Left cardiac atrium (tissue), 4 donors: ENCODE measurements at regions not wholly inside any gene's neighbourhood (a gene's known extent, or its start where the extent isn't known, plus 50 kb on each side); places are given as distances from the start of the nearest gene placed in this dataset.

Source experiments
- ATAC-seq, 2 donors: fragments of 200-7000 bp; cut with Tn5 transposase; one replicate each; pipeline ENCODE4 v1.9.1; 2020; ENCODE audit warnings: mild to moderate bottlenecking in 2 of 2, moderate library complexity in 2 of 2
- DNase-seq: peaks from one replicate; pipeline ENCODE4 v3.0.0-alpha.2; 2020
- intact Hi-C, 2 donors: fragments of 100-400 bp; cut with DNase I; formaldehyde crosslinking; loops; one replicate each; pipeline versions ENCODE4 v1.14.1 to v1.15.1; 2022 to 2023
- donor health status: DM: no; HTN: yes; CAD: no.
- donor health status: DM: no; HTN: yes; CAD: no; lungs with severe emphysema.
- donor health status: DM: yes; HTN: yes; CAD: no.
- donor health status: Dilated cardiomyopathy.

- DNase-seq (no peak), ATAC-seq (no peak)
- intact Hi-C loops, result no loop called here
These were observed 94.9 kb upstream of the MGMT start for GRCh38 chr10:129372172-129372571.

- intact Hi-C loops, result no loop called here
- ATAC-seq (no peak), DNase-seq (no peak)
These were observed 93.8 kb upstream of the MGMT start for GRCh38 chr10:129373231-129373630.

GRCh38 chr10:129373718-129374117, 93.3 kb upstream of the MGMT start:
- intact Hi-C loops, result no loop called here
- ATAC-seq (no peak), DNase-seq (no peak)

- ATAC-seq (no peak), DNase-seq (no peak)
- intact Hi-C loops, result no loop called here
These were observed 91.9 kb upstream of the MGMT start for GRCh38 chr10:129375171-129375570.

GRCh38 chr10:129375912-129376311, 91.1 kb upstream of the MGMT start:
- intact Hi-C loops, result no loop called here
- no peak for DNase-seq
- ATAC-seq, result no peak

GRCh38 chr10:129380279-129380678, 86.8 kb upstream of the MGMT start:
- DNase-seq (no peak), ATAC-seq (no peak)
- intact Hi-C loops, result no loop called here

- ATAC-seq (no peak), DNase-seq (no peak)
- intact Hi-C loops, result no loop called here
These were observed 85.3 kb upstream of the MGMT start for GRCh38 chr10:129381741-129382140.

- DNase-seq (no peak), ATAC-seq (no peak)
- intact Hi-C loops, result no loop called here
These were observed 84.6 kb upstream of the MGMT start for GRCh38 chr10:129382401-129382800.

GRCh38 chr10:129383651-129384050, 83.4 kb upstream of the MGMT start:
- ATAC-seq, result no peak
- intact Hi-C loops, result no loop called here
- no peak for DNase-seq

- DNase-seq (no peak), ATAC-seq (no peak)
- intact Hi-C loops, result no loop called here
These were observed 81.4 kb upstream of the MGMT start for GRCh38 chr10:129385600-129385999.

- intact Hi-C loops, result no loop called here
- DNase-seq, result no peak
These were observed 80.4 kb upstream of the MGMT start for GRCh38 chr10:129386415-129387257.

GRCh38 chr10:129387258-129387525, 79.8 kb upstream of the MGMT start:
- no peak for DNase-seq
- no peak for ATAC-seq
- intact Hi-C loops, result no loop called here

More at GRCh38 chr10:129386415-129387257, 80.4 kb upstream of the MGMT start:
- ATAC-seq, result no peak

- intact Hi-C loops, result no loop called here
- ATAC-seq (no peak), DNase-seq (no peak)
These were observed 78.6 kb upstream of the MGMT start for GRCh38 chr10:129388435-129388834.

- intact Hi-C loops, result no loop called here
- no peak for DNase-seq
- no peak for ATAC-seq
These were observed 77.8 kb upstream of the MGMT start for GRCh38 chr10:129389194-129389593.

- intact Hi-C loops, result no loop called here
- no peak for ATAC-seq
- no peak for DNase-seq
These were observed 76.9 kb upstream of the MGMT start for GRCh38 chr10:129390147-129390546.

- intact Hi-C loops, result no loop called here
- DNase-seq, result no peak
- ATAC-seq, result no peak
These were observed 76.3 kb upstream of the MGMT start for GRCh38 chr10:129390726-129391125.

- intact Hi-C loops, result no loop called here
- DNase-seq (no peak), ATAC-seq (no peak)
These were observed 75.6 kb upstream of the MGMT start for GRCh38 chr10:129391464-129391863.

GRCh38 chr10:129392855-129393254, 74.2 kb upstream of the MGMT start:
- ATAC-seq (no peak), DNase-seq (no peak)
- intact Hi-C loops, result no loop called here

GRCh38 chr10:129393812-129394211, 73.2 kb upstream of the MGMT start:
- ATAC-seq, result no peak
- DNase-seq, result no peak
- intact Hi-C loops, result no loop called here

- intact Hi-C loops, result no loop called here
- ATAC-seq, result no peak
These were observed 72.3 kb upstream of the MGMT start for GRCh38 chr10:129394518-129395328.

More at GRCh38 chr10:129394518-129395328, 72.3 kb upstream of the MGMT start:
- DNase-seq, result no peak
